GM23338 (cell line): ENCODE measurements at regions not wholly inside any gene's neighbourhood (a gene's known extent, or its start where the extent isn't known, plus 50 kb on each side); places are given as distances from the start of the nearest gene placed in this dataset.

Experiments
- ATAC-seq: fragments of 200-7000 bp; cut with Tn5 transposase; 3 replicates; pipeline ENCODE4 v1.9.1; 2020
- DNase-seq: peaks from one replicate; pipeline ENCODE4 v3.0.0-alpha.2; 2015; ENCODE audit warnings: low spot score
- H2AFZ ChIP-seq: fragments of 200-600 bp; sonication (generic); 2 replicates; pipeline ENCODE4 v1.8.0; 2016; ENCODE audit warnings: antibody characterized with exemption, mild to moderate bottlenecking, moderate library complexity
- H3F3A ChIP-seq: fragments of 200-600 bp; sonication (generic); replicated peaks from 2 replicates; pipeline ENCODE4 v1.8.0; 2017; ENCODE audit warnings: antibody characterized with exemption, mixed run types, low read depth
- H3K27ac ChIP-seq: fragments of 200-600 bp; sonication (generic); 2 replicates; pipeline ENCODE4 v1.6.1; 2016; ENCODE audit warnings: low read depth
- H3K27me3 ChIP-seq: fragments of 200-600 bp; sonication (generic); 2 replicates; pipeline ENCODE4 v1.8.0; 2016; ENCODE audit warnings: mild to moderate bottlenecking, mixed run types, moderate library complexity; ENCODE audit not compliant: insufficient read depth
- H3K36me3 ChIP-seq: fragments of 200-600 bp; sonication (generic); 2 replicates; pipeline ENCODE4 v1.8.0; 2016; ENCODE audit warnings: mild to moderate bottlenecking; ENCODE audit not compliant: insufficient read depth
- H3K4me1 ChIP-seq: fragments of 200-600 bp; sonication (generic); 2 replicates; pipeline ENCODE4 v1.8.0; 2016; ENCODE audit warnings: mild to moderate bottlenecking, moderate library complexity; ENCODE audit not compliant: insufficient read depth
- H3K4me2 ChIP-seq: fragments of 200-600 bp; sonication (generic); 2 replicates; pipeline ENCODE4 v1.7.1; 2017; ENCODE audit warnings: mixed run types
- H3K4me3 ChIP-seq: fragments of 200-600 bp; sonication (generic); 2 replicates; pipeline ENCODE4 v1.6.1; 2016; ENCODE audit warnings: mixed run types
- H3K79me2 ChIP-seq: fragments of 200-600 bp; sonication (generic); replicated peaks from 2 replicates; pipeline ENCODE4 v1.8.0; 2017; ENCODE audit warnings: mild to moderate bottlenecking; ENCODE audit not compliant: insufficient read depth
- H3K9me2 ChIP-seq: fragments of 200-600 bp; sonication (generic); 2 replicates; pipeline ENCODE4 v1.8.0; 2017; ENCODE audit not compliant: insufficient read depth
- H4K20me1 ChIP-seq: fragments of 200-600 bp; sonication (generic); replicated peaks from 2 replicates; pipeline ENCODE4 v1.8.0; 2017; ENCODE audit warnings: mild to moderate bottlenecking; ENCODE audit not compliant: insufficient read depth
- H3K27ac Mint-ChIP-seq: 2 replicates; pipeline ENCODE4 v1.8.0; 2020; ENCODE audit warnings: inconsistent platforms, mild to moderate bottlenecking, moderate library complexity, mixed read lengths
- H3K27me3 Mint-ChIP-seq: 3 replicates; pipeline ENCODE4 v1.8.0; 2022; ENCODE audit warnings: low read depth, mild to moderate bottlenecking, moderate library complexity, mixed read lengths, inconsistent platforms; ENCODE audit not compliant: insufficient read depth, poor library complexity
- H3K36me3 Mint-ChIP-seq: 3 replicates; pipeline ENCODE4 v1.8.0; 2021; ENCODE audit warnings: low read depth, mild to moderate bottlenecking, inconsistent platforms, moderate library complexity, mixed read lengths
- H3K4me1 Mint-ChIP-seq: 3 replicates; pipeline ENCODE4 v1.8.0; 2020; ENCODE audit warnings: mild to moderate bottlenecking, inconsistent platforms, mixed read lengths
- H3K4me3 Mint-ChIP-seq: 3 replicates; pipeline ENCODE4 v1.8.0; 2021; ENCODE audit warnings: moderate library complexity, mild to moderate bottlenecking, inconsistent platforms, mixed read lengths
- H3K9me3 Mint-ChIP-seq: 3 replicates; pipeline ENCODE4 v1.8.0; 2020; ENCODE audit warnings: moderate library complexity, mild to moderate bottlenecking, inconsistent platforms, mixed read lengths
- CREB1 ChIP-seq: fragments of 250-450 bp; sonication (Bioruptor Pico); IDR thresholded peaks from 2 replicates; pipeline ENCODE4 v1.5.0; 2020; ENCODE audit warnings: low read depth, mild to moderate bottlenecking, moderate library complexity
- EZH2 ChIP-seq: fragments of 200-600 bp; sonication (generic); IDR thresholded peaks from one replicate; pipeline ENCODE4 v1.8.0; 2017; ENCODE audit warnings: antibody characterized with exemption, mild to moderate bottlenecking, low read depth; ENCODE audit not compliant: unreplicated experiment
- EZH2phosphoT487 ChIP-seq: fragments of 200-600 bp; sonication (generic); IDR thresholded peaks from one replicate; pipeline ENCODE4 v1.8.1; 2018; ENCODE audit warnings: antibody characterized with exemption; ENCODE audit not compliant: unreplicated experiment
- JUNB ChIP-seq: IDR thresholded peaks from one replicate; pipeline ENCODE4 v1.6.1; 2016; ENCODE audit warnings: antibody characterized with exemption; ENCODE audit not compliant: unreplicated experiment
- NANOG ChIP-seq: IDR thresholded peaks from 2 replicates; pipeline ENCODE4 v1.6.1; 2016; ENCODE audit warnings: antibody characterized with exemption, borderline replicate concordance
- POLR2AphosphoS5 ChIP-seq: IDR thresholded peaks from 2 replicates; pipeline ENCODE4 v1.6.1; 2016; ENCODE audit warnings: antibody characterized with exemption, low read depth
- STAT1 ChIP-seq: IDR thresholded peaks from one replicate; pipeline ENCODE4 v1.6.1; 2016; ENCODE audit warnings: antibody characterized with exemption; ENCODE audit not compliant: unreplicated experiment
- ZNF331 ChIP-seq: fragments of 250-450 bp; sonication (Bioruptor Pico); IDR thresholded peaks from 2 replicates; pipeline ENCODE4 v1.5.0; 2020; ENCODE audit warnings: low read depth, mild to moderate bottlenecking, moderate library complexity
- TF ChIP-seq, protein P1 (sequence below), 2 experiments: fragments of 200-600 bp in 1 of 2; sonication (generic) in 1 of 2; conservative IDR thresholded peaks; 2 replicates each; pipeline versions ENCODE4 v1.5.1 to v1.6.1; 2016 to 2017; ENCODE audit warnings: antibody characterized with exemption in 2 of 2, low read depth in 2 of 2, mild to moderate bottlenecking in 2 of 2, moderate library complexity in 1 of 2
- TF ChIP-seq, protein P2 (sequence below): IDR thresholded peaks from 2 replicates; pipeline ENCODE4 v1.6.1; 2016; ENCODE audit warnings: antibody characterized with exemption
- TF ChIP-seq, protein P3 (sequence below): IDR thresholded peaks from one replicate; pipeline ENCODE4 v1.6.1; 2018; ENCODE audit warnings: antibody characterized with exemption; ENCODE audit not compliant: unreplicated experiment

DNA sequence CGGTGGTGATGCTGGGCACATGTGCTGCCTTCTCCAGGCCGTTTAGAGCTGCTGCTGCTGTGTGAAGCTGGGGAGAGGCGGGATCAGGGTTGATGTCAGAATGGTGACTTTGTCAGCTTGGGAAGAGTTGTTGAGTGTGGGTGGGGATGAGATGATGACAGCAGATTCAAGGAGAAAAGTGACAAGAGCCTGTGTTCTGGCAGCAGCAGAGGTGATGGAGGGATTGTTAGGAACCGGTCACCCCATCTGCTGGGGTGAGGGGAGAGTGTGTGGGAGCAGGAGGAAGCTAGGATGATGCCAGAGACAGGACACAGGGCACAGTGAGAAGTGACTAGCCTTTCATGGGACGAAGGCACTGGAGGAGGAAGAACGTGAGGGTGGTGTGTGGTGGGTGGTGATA lies 345.5 kb downstream of the RNF144A start (continued):
- TF ChIP-seq, protein P1, sequence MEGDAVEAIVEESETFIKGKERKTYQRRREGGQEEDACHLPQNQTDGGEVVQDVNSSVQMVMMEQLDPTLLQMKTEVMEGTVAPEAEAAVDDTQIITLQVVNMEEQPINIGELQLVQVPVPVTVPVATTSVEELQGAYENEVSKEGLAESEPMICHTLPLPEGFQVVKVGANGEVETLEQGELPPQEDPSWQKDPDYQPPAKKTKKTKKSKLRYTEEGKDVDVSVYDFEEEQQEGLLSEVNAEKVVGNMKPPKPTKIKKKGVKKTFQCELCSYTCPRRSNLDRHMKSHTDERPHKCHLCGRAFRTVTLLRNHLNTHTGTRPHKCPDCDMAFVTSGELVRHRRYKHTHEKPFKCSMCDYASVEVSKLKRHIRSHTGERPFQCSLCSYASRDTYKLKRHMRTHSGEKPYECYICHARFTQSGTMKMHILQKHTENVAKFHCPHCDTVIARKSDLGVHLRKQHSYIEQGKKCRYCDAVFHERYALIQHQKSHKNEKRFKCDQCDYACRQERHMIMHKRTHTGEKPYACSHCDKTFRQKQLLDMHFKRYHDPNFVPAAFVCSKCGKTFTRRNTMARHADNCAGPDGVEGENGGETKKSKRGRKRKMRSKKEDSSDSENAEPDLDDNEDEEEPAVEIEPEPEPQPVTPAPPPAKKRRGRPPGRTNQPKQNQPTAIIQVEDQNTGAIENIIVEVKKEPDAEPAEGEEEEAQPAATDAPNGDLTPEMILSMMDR (conservative IDR thresholded peaks at IDR 0.05; ENCODE audit: low read depth in 2 of 2) = no peak
- TF ChIP-seq STAT1 (no peak), ZNF331 (CRISPR knock-in tag) (no peak)
- TF ChIP-seq, protein P2, sequence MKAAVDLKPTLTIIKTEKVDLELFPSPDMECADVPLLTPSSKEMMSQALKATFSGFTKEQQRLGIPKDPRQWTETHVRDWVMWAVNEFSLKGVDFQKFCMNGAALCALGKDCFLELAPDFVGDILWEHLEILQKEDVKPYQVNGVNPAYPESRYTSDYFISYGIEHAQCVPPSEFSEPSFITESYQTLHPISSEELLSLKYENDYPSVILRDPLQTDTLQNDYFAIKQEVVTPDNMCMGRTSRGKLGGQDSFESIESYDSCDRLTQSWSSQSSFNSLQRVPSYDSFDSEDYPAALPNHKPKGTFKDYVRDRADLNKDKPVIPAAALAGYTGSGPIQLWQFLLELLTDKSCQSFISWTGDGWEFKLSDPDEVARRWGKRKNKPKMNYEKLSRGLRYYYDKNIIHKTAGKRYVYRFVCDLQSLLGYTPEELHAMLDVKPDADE = no peak

DNA sequence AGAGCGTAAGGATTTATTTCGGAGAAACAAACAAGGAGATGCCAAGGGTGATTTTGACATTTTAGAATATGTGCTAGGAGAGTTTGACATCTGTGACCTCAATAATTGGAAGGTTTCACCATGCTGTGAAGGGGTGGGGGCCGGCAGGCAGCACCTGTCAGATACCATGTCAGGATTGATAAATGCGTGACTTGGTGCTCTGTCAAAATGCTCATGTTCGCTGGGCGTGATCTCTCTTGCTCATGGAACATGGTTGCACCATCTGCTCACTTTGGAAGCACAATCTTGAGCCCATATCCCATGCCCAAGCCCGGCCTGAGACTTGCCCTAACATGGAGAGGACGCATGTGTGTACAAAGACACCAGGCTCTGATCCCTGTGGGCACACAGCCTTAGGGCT lies 347.6 kb downstream of the RNF144A start:
- H3K79me2 ChIP-seq = no peaks in the 10 kb centered on the region
- H3K9me2 ChIP-seq = 0 out of 2 replicates have a peak, but pooled peaks cover 4% of the 10 kb centered on the region
- H3F3A ChIP-seq = no peaks in the 10 kb centered on the region
- H3K36me3 Mint-ChIP-seq = no peaks in the 10 kb centered on the region
- H3K9me3 Mint-ChIP-seq = no peaks in the 10 kb centered on the region
- H3K4me3 ChIP-seq = no peak overlapping the region
- H3K4me1 ChIP-seq = no peaks in the 10 kb centered on the region
- H2AFZ ChIP-seq = no peak overlapping the region
- no peaks in the 10 kb centered on the region for H3K27me3 Mint-ChIP-seq
- no peak overlapping the region for H3K4me3 Mint-ChIP-seq
- no peak overlapping the region for H3K27ac ChIP-seq
- no peak for DNase-seq
- no peaks in the 10 kb centered on the region for H3K36me3 ChIP-seq
- H3K4me2 ChIP-seq = no peak overlapping the region
- H3K27me3 ChIP-seq = no peaks in the 10 kb centered on the region
- no peak overlapping the region for H3K27ac Mint-ChIP-seq
- H3K4me1 Mint-ChIP-seq = peaks cover 9% of the 10 kb centered on the region
- no peaks in the 10 kb centered on the region for H4K20me1 ChIP-seq
- ATAC-seq = no peak
- TF ChIP-seq, protein P1 (conservative IDR thresholded peaks at IDR 0.05; ENCODE audit: low read depth in 2 of 2) = no peak
- TF ChIP-seq, protein P3, sequence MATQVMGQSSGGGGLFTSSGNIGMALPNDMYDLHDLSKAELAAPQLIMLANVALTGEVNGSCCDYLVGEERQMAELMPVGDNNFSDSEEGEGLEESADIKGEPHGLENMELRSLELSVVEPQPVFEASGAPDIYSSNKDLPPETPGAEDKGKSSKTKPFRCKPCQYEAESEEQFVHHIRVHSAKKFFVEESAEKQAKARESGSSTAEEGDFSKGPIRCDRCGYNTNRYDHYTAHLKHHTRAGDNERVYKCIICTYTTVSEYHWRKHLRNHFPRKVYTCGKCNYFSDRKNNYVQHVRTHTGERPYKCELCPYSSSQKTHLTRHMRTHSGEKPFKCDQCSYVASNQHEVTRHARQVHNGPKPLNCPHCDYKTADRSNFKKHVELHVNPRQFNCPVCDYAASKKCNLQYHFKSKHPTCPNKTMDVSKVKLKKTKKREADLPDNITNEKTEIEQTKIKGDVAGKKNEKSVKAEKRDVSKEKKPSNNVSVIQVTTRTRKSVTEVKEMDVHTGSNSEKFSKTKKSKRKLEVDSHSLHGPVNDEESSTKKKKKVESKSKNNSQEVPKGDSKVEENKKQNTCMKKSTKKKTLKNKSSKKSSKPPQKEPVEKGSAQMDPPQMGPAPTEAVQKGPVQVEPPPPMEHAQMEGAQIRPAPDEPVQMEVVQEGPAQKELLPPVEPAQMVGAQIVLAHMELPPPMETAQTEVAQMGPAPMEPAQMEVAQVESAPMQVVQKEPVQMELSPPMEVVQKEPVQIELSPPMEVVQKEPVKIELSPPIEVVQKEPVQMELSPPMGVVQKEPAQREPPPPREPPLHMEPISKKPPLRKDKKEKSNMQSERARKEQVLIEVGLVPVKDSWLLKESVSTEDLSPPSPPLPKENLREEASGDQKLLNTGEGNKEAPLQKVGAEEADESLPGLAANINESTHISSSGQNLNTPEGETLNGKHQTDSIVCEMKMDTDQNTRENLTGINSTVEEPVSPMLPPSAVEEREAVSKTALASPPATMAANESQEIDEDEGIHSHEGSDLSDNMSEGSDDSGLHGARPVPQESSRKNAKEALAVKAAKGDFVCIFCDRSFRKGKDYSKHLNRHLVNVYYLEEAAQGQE = no peak
- TF ChIP-seq JUNB (no peak), ZNF331 (CRISPR knock-in tag) (no peak), CREB1 (CRISPR knock-in tag) (no peak), POLR2AphosphoS5 (no peak), EZH2 (no peak), EZH2phosphoT487 (no peak), NANOG (no peak)
